GM12892 (cell line): ENCODE measurements at regions not wholly inside any gene's neighbourhood (a gene's known extent, or its start where the extent isn't known, plus 50 kb on each side); places are given as distances from the start of the nearest gene placed in this dataset.

Experiments
- DNase-seq: peaks from one replicate; pipeline ENCODE4 v3.0.0; 2011; ENCODE audit not compliant: insufficient read length
- FAIRE-seq: peaks from 2 replicates; lab custom pipeline; 2011; peaks lifted over from hg19 to GRCh38; lab: Jason Lieb, UNC
- POLR2A ChIP-seq: IDR thresholded peaks from 2 replicates; pipeline ENCODE4 v1.6.1; 2011; ENCODE audit warnings: low read depth, low read length, control low read depth
- POLR2AphosphoS5 ChIP-seq: IDR thresholded peaks from 2 replicates; pipeline ENCODE4 v1.6.1; 2011; ENCODE audit warnings: low read depth, low read length, control low read depth
- TAF1 ChIP-seq: IDR thresholded peaks from 2 replicates; pipeline ENCODE4 v1.6.1; 2011; ENCODE audit warnings: low read depth, mild to moderate bottlenecking, control low read depth, low read length, borderline replicate concordance

GRCh38 chrX:20654596-20655106 lies 387.9 kb upstream of the RPS6KA3 start:
- DNase-seq (no peak), FAIRE-seq (no peak)
- no peak for TF ChIP-seq POLR2AphosphoS5
- TF ChIP-seq POLR2A = no peak
- TF ChIP-seq TAF1 = no peak

GRCh38 chrX:20653070-20653469 lies 386.4 kb upstream of the RPS6KA3 start:
- no peak for FAIRE-seq
- no peak for TF ChIP-seq POLR2AphosphoS5
- DNase-seq = no peak

- FAIRE-seq = no peak
- no peak for TF ChIP-seq TAF1
- TF ChIP-seq POLR2A = no peak
- TF ChIP-seq POLR2AphosphoS5 = no peak
- DNase-seq = no peak
Observed at GRCh38 chrX:20641954-20642353, 375.2 kb upstream of the RPS6KA3 start.

- DNase-seq (no peak), FAIRE-seq (no peak)
- TF ChIP-seq POLR2A (no peak), TAF1 (no peak), POLR2AphosphoS5 (no peak)
Observed at GRCh38 chrX:20639115-20639514, 372.4 kb upstream of the RPS6KA3 start.

GRCh38 chrX:20637351-20637750 lies 370.6 kb upstream of the RPS6KA3 start:
- no peak for FAIRE-seq
- no peak for TF ChIP-seq POLR2A
- no peak for TF ChIP-seq POLR2AphosphoS5
- TF ChIP-seq TAF1 = no peak
- DNase-seq = no peak

- FAIRE-seq = no peak
Observed at GRCh38 chrX:20633451-20633850, 366.7 kb upstream of the RPS6KA3 start.

GRCh38 chrX:20623448-20623847 lies 356.7 kb upstream of the RPS6KA3 start:
- no peak for DNase-seq
- FAIRE-seq = no peak
- TF ChIP-seq POLR2A = no peak
- no peak for TF ChIP-seq TAF1
- TF ChIP-seq POLR2AphosphoS5 = no peak

More at GRCh38 chrX:20633451-20633850, 366.7 kb upstream of the RPS6KA3 start:
- DNase-seq = no peak
- TF ChIP-seq POLR2A (no peak), POLR2AphosphoS5 (no peak), TAF1 (no peak)

GRCh38 chrX:20620306-20620705 lies 353.6 kb upstream of the RPS6KA3 start:
- DNase-seq = no peak
- FAIRE-seq = no peak
- TF ChIP-seq POLR2AphosphoS5 (no peak), POLR2A (no peak), TAF1 (no peak)

GRCh38 chrX:20609916-20610415 lies 343.3 kb upstream of the RPS6KA3 start:
- DNase-seq = no peak
- FAIRE-seq = no peak
- no peak for TF ChIP-seq TAF1
- TF ChIP-seq POLR2A = no peak
- TF ChIP-seq POLR2AphosphoS5 = no peak

- FAIRE-seq = no peak
- TF ChIP-seq POLR2A = no peak
- no peak for TF ChIP-seq POLR2AphosphoS5
- no peak for TF ChIP-seq TAF1
- no peak for DNase-seq
Observed at GRCh38 chrX:20606831-20607230, 340.1 kb upstream of the RPS6KA3 start.

- TF ChIP-seq TAF1 (no peak), POLR2AphosphoS5 (no peak), POLR2A (no peak)
- no peak for FAIRE-seq
- no peak for DNase-seq
Observed at GRCh38 chrX:20596856-20597255, 330.1 kb upstream of the RPS6KA3 start.

GRCh38 chrX:20595928-20596575 lies 329.3 kb upstream of the RPS6KA3 start:
- FAIRE-seq (no peak), DNase-seq (no peak)
- TF ChIP-seq POLR2A = no peak
- TF ChIP-seq TAF1 = no peak
- TF ChIP-seq POLR2AphosphoS5 = no peak

- no peak for FAIRE-seq
- TF ChIP-seq TAF1 (no peak), POLR2AphosphoS5 (no peak), POLR2A (no peak)
- DNase-seq = no peak
Observed at GRCh38 chrX:20594985-20595384, 328.3 kb upstream of the RPS6KA3 start.

GRCh38 chrX:20593836-20594235 lies 327.1 kb upstream of the RPS6KA3 start:
- TF ChIP-seq POLR2AphosphoS5 (no peak), TAF1 (no peak), POLR2A (no peak)
- no peak for FAIRE-seq
- DNase-seq = no peak

- TF ChIP-seq TAF1 (no peak), POLR2AphosphoS5 (no peak)
- no peak for DNase-seq
- FAIRE-seq = no peak
Observed at GRCh38 chrX:20593402-20593801, 326.7 kb upstream of the RPS6KA3 start.
